Upper lobe of left lung (tissue), 4 donors: ENCODE measurements at regions not wholly inside any gene's neighbourhood (a gene's known extent, or its start where the extent isn't known, plus 50 kb on each side); places are given as distances from the start of the nearest gene placed in this dataset.
"Not testable (repeated sequence)": the region's sequence is repeated elsewhere in the genome, so short reads cannot be mapped to it uniquely, and the experiment has no call there.

ENCODE experiments used
- EP300 ChIP-seq, 4 donors: sonication (generic); formaldehyde crosslinking; IDR thresholded peaks; one replicate each; pipeline ENCODE4 v1.5.1; 2017; ENCODE audit warnings: antibody characterized with exemption in 4 of 4, control low read depth in 2 of 4
- POLR2A ChIP-seq, 4 donors: fragments of 450-650 bp; IDR thresholded peaks; one replicate each; pipeline ENCODE4 v1.5.1; 2016 to 2017; ENCODE audit warnings: antibody characterized with exemption in 4 of 4, mild to moderate bottlenecking in 2 of 4
- TF ChIP-seq, protein P1 (sequence below), 6 experiments: fragments of 450-650 bp in 4 of 6; fragments of 200-600 bp in 2 of 6; sonication (generic) in 2 of 6; IDR thresholded peaks; one replicate each; pipeline ENCODE4 v1.5.1; 2016 to 2019; ENCODE audit warnings: antibody characterized with exemption in 6 of 6

DNA sequence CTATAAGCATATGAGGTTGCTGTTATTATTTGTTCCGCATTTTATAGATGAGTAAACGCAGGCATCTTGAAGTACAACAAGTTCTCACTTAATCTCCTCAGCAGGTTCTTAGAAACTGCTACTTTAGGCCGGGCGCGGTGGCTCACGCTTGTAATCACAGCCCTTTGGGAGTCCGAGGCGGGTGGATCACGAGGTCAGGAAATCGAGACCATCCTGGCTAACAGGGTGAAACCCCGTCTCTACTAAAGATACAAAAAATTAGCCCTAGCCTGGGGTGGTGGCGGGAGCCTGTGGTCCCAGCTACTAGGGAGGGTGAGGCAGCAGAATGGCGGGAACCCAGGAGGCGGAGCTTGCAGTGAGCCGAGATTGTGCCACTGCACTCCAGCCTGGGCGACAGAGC, 458.5 kb downstream of the BRINP3 start:
- TF ChIP-seq EP300, POLR2A (IDR thresholded peaks at IDR 0.05): not testable (repeated sequence)
- TF ChIP-seq, protein P1, sequence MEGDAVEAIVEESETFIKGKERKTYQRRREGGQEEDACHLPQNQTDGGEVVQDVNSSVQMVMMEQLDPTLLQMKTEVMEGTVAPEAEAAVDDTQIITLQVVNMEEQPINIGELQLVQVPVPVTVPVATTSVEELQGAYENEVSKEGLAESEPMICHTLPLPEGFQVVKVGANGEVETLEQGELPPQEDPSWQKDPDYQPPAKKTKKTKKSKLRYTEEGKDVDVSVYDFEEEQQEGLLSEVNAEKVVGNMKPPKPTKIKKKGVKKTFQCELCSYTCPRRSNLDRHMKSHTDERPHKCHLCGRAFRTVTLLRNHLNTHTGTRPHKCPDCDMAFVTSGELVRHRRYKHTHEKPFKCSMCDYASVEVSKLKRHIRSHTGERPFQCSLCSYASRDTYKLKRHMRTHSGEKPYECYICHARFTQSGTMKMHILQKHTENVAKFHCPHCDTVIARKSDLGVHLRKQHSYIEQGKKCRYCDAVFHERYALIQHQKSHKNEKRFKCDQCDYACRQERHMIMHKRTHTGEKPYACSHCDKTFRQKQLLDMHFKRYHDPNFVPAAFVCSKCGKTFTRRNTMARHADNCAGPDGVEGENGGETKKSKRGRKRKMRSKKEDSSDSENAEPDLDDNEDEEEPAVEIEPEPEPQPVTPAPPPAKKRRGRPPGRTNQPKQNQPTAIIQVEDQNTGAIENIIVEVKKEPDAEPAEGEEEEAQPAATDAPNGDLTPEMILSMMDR (IDR thresholded peaks at IDR 0.05) = not testable (repeated sequence)
